ENCODE measurements at regions not wholly inside any gene's neighbourhood (a gene's known extent, or its start where the extent isn't known, plus 50 kb on each side); places are given as distances from the start of the nearest gene placed in this dataset.

GRCh38 chr13:44153496-44153895 is 220.1 kb upstream of the SERP2 start:
- DNase-seq, result no peak

GRCh38 chr13:44155422-44156293 is 218.0 kb upstream of the SERP2 start:
- peak; percentile 65 to 93 (median 82) for DNase-seq

- no peak for DNase-seq
Measured at GRCh38 chr13:44156294-44156658, 217.3 kb upstream of the SERP2 start.

GRCh38 chr13:44157606-44158005 is 216.0 kb upstream of the SERP2 start:
- DNase-seq, result no peak

- DNase-seq, result no peak
Measured at GRCh38 chr13:44158098-44158521, 215.5 kb upstream of the SERP2 start.

- peak in 2 of 3 donors; percentile 27 to 64 for DNase-seq
Measured at GRCh38 chr13:44158881-44159632, 214.6 kb upstream of the SERP2 start.

- no peak for DNase-seq
Measured at GRCh38 chr13:44159633-44160279, 213.9 kb upstream of the SERP2 start.

GRCh38 chr13:44160591-44161191 is 212.9 kb upstream of the SERP2 start:
- peak in 2 of 3 donors; percentile 26 to 40 for DNase-seq

- no peak for DNase-seq
Measured at GRCh38 chr13:44163108-44163507, 210.5 kb upstream of the SERP2 start.

- no peak for DNase-seq
Measured at GRCh38 chr13:44165221-44165888, 208.3 kb upstream of the SERP2 start.

GRCh38 chr13:44165889-44166496 is 207.6 kb upstream of the SERP2 start:
- no peak for DNase-seq

- no peak for DNase-seq
Measured at GRCh38 chr13:44169018-44169911, 204.4 kb upstream of the SERP2 start.

GRCh38 chr13:44170731-44171130 is 202.9 kb upstream of the SERP2 start:
- DNase-seq, result no peak

GRCh38 chr13:44171156-44171555 is 202.5 kb upstream of the SERP2 start:
- DNase-seq, result no peak

- no peak for DNase-seq
Measured at GRCh38 chr13:44171861-44172260, 201.8 kb upstream of the SERP2 start.

GRCh38 chr13:44172281-44172810 is 201.3 kb upstream of the SERP2 start:
- DNase-seq, result no peak

- DNase-seq, result no peak
Measured at GRCh38 chr13:44174769-44175425, 198.7 kb upstream of the SERP2 start.

GRCh38 chr13:44176173-44176572 is 197.5 kb upstream of the SERP2 start:
- DNase-seq, result no peak

- no peak for DNase-seq
Measured at GRCh38 chr13:44180876-44181536, 192.6 kb upstream of the SERP2 start.
